HG03457 (cell line): ENCODE measurements at regions not wholly inside any gene's neighbourhood (a gene's known extent, or its start where the extent isn't known, plus 50 kb on each side); places are given as distances from the start of the nearest gene placed in this dataset.
"Not testable (repeated sequence)": the region's sequence is repeated elsewhere in the genome, so short reads cannot be mapped to it uniquely, and the experiment has no call there.

ENCODE experiments used
- ATAC-seq: cut with Tn5 transposase; IDR thresholded peaks from one replicate; pipeline ENCODE4 v1.9.1; 2021; ENCODE audit warnings: moderate number of reproducible peaks; ENCODE audit not compliant: unreplicated experiment

GRCh38 chr20:22529150-22530019, 55.0 kb downstream of the FOXA2 start:
- ATAC-seq = no peak

- ATAC-seq = no peak
Measured at GRCh38 chr20:22526512-22527012, 57.8 kb downstream of the FOXA2 start.

GRCh38 chr20:22525821-22526220, 58.6 kb downstream of the FOXA2 start:
- ATAC-seq = no peak

- ATAC-seq = no peak
Measured at GRCh38 chr20:22525069-22525820, 59.1 kb downstream of the FOXA2 start.

GRCh38 chr20:22524393-22525015, 59.9 kb downstream of the FOXA2 start:
- no peak for ATAC-seq

- ATAC-seq = no peak
Measured at GRCh38 chr20:22523499-22524392, 60.6 kb downstream of the FOXA2 start.

GRCh38 chr20:22523128-22523498, 61.3 kb downstream of the FOXA2 start:
- no peak for ATAC-seq

GRCh38 chr20:22522701-22523100, 61.7 kb downstream of the FOXA2 start:
- no peak for ATAC-seq

GRCh38 chr20:22521940-22522339, 62.4 kb downstream of the FOXA2 start:
- ATAC-seq = not testable (repeated sequence)

- no peak for ATAC-seq
Measured at GRCh38 chr20:22520381-22520780, 64.0 kb downstream of the FOXA2 start.

GRCh38 chr20:22515264-22515663, 69.1 kb downstream of the FOXA2 start:
- no peak for ATAC-seq

GRCh38 chr20:22513574-22513973, 70.8 kb downstream of the FOXA2 start:
- no peak for ATAC-seq

GRCh38 chr20:22512911-22513489, 71.4 kb downstream of the FOXA2 start:
- no peak for ATAC-seq

- ATAC-seq = no peak
Measured at GRCh38 chr20:22511943-22512910, 72.1 kb downstream of the FOXA2 start.

GRCh38 chr20:22509843-22510147, 74.6 kb downstream of the FOXA2 start:
- no peak for ATAC-seq

GRCh38 chr20:22509090-22509842, 75.1 kb downstream of the FOXA2 start:
- no peak for ATAC-seq

GRCh38 chr20:22508426-22508825, 75.9 kb downstream of the FOXA2 start:
- ATAC-seq = no peak

GRCh38 chr20:22507240-22507961, 77.0 kb downstream of the FOXA2 start:
- ATAC-seq = no peak
